ENCODE measurements at regions not wholly inside any gene's neighbourhood (a gene's known extent, or its start where the extent isn't known, plus 50 kb on each side); places are given as distances from the start of the nearest gene placed in this dataset.

DNA sequence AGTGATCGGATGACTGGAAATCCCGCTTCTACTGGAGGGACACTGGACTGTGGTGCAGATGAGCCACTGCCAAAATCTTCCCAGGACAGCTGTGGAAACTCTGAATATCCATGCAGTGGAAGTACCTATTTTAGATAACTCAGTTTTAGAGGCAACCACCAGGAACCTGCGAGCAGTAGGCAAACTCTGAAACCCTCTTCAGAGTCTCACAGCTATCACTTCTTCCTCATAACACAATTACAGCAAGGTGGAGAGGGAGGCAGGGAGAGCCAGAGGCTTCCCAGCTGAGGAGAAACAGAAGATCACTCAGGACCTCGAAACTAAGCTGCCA is 322.8 kb upstream of the NT5E start:
- TF ChIP-seq TEAD4 (CRISPR knock-in tag; IDR thresholded peaks at IDR 0.05) = no peak
- TF ChIP-seq IRF2 (CRISPR knock-in tag; IDR thresholded peaks at IDR 0.05; ENCODE audit: borderline replicate concordance, low read depth) = no peak
- TF ChIP-seq ZNF423 (CRISPR knock-in tag; IDR thresholded peaks at IDR 0.05) = no peak
- TF ChIP-seq, protein P1, sequence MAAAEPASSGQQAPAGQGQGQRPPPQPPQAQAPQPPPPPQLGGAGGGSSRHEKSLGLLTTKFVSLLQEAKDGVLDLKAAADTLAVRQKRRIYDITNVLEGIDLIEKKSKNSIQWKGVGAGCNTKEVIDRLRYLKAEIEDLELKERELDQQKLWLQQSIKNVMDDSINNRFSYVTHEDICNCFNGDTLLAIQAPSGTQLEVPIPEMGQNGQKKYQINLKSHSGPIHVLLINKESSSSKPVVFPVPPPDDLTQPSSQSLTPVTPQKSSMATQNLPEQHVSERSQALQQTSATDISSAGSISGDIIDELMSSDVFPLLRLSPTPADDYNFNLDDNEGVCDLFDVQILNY (CRISPR knock-in tag; IDR thresholded peaks at IDR 0.05) = no peak
- TF ChIP-seq, protein P2, sequence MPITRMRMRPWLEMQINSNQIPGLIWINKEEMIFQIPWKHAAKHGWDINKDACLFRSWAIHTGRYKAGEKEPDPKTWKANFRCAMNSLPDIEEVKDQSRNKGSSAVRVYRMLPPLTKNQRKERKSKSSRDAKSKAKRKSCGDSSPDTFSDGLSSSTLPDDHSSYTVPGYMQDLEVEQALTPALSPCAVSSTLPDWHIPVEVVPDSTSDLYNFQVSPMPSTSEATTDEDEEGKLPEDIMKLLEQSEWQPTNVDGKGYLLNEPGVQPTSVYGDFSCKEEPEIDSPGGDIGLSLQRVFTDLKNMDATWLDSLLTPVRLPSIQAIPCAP (CRISPR knock-in tag; IDR thresholded peaks at IDR 0.05) = no peak
- no peak for TF ChIP-seq GRHL2 (CRISPR knock-in tag; IDR thresholded peaks at IDR 0.05; ENCODE audit: insufficient replicate concordance, severe bottlenecking)
- TF ChIP-seq, protein P3, sequence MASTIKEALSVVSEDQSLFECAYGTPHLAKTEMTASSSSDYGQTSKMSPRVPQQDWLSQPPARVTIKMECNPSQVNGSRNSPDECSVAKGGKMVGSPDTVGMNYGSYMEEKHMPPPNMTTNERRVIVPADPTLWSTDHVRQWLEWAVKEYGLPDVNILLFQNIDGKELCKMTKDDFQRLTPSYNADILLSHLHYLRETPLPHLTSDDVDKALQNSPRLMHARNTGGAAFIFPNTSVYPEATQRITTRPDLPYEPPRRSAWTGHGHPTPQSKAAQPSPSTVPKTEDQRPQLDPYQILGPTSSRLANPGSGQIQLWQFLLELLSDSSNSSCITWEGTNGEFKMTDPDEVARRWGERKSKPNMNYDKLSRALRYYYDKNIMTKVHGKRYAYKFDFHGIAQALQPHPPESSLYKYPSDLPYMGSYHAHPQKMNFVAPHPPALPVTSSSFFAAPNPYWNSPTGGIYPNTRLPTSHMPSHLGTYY (CRISPR knock-in tag; IDR thresholded peaks at IDR 0.05) = no peak
- TF ChIP-seq TP53 (CRISPR knock-in tag; IDR thresholded peaks at IDR 0.05) = no peak
- TF ChIP-seq, protein P4, sequence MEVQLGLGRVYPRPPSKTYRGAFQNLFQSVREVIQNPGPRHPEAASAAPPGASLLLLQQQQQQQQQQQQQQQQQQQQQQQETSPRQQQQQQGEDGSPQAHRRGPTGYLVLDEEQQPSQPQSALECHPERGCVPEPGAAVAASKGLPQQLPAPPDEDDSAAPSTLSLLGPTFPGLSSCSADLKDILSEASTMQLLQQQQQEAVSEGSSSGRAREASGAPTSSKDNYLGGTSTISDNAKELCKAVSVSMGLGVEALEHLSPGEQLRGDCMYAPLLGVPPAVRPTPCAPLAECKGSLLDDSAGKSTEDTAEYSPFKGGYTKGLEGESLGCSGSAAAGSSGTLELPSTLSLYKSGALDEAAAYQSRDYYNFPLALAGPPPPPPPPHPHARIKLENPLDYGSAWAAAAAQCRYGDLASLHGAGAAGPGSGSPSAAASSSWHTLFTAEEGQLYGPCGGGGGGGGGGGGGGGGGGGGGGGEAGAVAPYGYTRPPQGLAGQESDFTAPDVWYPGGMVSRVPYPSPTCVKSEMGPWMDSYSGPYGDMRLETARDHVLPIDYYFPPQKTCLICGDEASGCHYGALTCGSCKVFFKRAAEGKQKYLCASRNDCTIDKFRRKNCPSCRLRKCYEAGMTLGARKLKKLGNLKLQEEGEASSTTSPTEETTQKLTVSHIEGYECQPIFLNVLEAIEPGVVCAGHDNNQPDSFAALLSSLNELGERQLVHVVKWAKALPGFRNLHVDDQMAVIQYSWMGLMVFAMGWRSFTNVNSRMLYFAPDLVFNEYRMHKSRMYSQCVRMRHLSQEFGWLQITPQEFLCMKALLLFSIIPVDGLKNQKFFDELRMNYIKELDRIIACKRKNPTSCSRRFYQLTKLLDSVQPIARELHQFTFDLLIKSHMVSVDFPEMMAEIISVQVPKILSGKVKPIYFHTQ (CRISPR knock-in tag; IDR thresholded peaks at IDR 0.05) = no peak
- Mint-ChIP-seq H3K4me3 (no peak overlapping the region), H3K27me3 (ENCODE audit: low read depth) (no peaks in the 10 kb centered on the region), H3K36me3 (no peaks in the 10 kb centered on the region), H3K9me3 (no peaks in the 10 kb centered on the region), H3K4me1 (peaks cover 15% of the 10 kb centered on the region), H3K27ac (no peak overlapping the region)
- no peak for DNase-seq (ENCODE audit: low spot score)
- CTCF ChIA-PET = interaction anchor here (1.0 to 2.0 kb wide), 3 partner anchors 199 to 361 kb away, joined by 3 to 6 read pairs (median 4); no protein-coding TSS in a partner anchor
- POLR2A ChIA-PET = no interaction called here
- no peak for ATAC-seq

DNA sequence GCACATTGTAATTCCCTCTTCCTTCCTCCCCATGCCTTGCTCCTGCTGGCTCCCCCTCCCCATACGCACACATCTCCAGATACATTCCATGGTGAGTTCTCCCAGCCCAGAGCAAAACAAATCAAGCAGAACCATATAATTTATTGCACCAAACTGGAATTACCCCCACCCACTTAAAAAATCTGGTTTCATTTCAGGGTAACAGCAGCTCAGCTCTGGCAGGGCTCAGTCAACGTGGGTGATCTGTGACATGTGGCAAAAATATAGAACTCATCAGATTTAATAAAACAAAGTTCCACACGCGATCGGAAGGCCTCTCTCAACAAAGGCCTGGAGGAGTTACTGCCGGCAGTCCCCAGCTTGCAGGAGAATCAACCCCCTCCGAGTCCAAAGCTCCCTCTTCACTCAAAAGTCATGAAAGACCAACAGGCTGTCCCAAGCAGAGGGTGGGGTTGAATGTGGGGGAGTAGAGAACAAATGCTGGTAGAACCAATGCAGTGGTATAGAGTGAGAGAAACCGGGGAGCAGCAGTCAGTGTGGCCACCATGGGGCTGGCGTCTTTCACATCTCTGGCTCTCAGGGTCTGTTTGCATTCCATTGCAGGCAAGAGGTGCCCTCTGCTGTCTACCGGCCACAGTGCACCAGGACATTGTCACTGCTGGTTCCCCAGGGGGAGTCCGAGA is 323.3 kb upstream of the NT5E start:
- Mint-ChIP-seq H3K27ac (no peak overlapping the region; the same call in 1 of the 2 replicates), H3K4me3 (peak overlapping the region; percentile 62), H3K36me3 (no peaks in the 10 kb centered on the region), H3K9me3 (no peaks in the 10 kb centered on the region), H3K4me1 (peaks cover 15% of the 10 kb centered on the region), H3K27me3 (ENCODE audit: low read depth) (no peaks in the 10 kb centered on the region)
- POLR2A ChIA-PET = no interaction called here
- peak; percentile 85 for DNase-seq (ENCODE audit: low spot score)
- TF ChIP-seq, protein P5, sequence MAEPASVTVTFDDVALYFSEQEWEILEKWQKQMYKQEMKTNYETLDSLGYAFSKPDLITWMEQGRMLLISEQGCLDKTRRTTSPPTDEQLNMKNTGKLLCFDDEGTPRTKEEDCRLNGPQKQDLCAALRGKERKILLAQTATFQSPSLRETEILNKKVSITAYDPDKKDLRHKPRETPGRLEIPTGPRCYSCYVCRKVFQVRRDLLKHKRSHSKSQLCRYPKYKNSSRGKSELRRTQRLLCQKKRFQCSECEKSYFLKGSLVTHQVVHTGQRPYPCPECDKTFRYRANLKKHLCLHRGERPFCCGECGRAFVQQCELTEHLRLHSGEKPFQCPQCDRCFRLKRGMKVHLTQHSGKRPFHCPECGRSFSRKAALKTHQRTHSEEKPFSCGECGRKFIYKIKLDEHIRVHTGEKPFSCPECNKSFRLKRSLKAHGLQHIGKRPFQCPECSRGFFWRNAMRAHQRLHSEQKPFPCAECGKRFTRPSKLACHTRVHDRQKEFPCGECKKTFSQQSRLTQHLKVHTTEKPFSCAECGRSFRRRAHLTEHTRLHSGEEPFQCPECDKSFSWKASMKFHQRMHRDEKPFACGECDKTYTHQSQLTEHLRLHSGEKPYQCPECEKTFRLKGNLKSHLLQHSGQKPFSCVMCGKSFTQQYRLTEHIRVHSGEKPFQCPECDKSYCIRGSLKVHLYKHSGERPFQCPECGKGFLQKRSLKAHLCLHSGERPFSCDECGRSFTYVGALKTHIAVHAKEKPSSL (CRISPR knock-in tag; conservative IDR thresholded peaks at IDR 0.05) = no peak
- TF ChIP-seq, protein P6, sequence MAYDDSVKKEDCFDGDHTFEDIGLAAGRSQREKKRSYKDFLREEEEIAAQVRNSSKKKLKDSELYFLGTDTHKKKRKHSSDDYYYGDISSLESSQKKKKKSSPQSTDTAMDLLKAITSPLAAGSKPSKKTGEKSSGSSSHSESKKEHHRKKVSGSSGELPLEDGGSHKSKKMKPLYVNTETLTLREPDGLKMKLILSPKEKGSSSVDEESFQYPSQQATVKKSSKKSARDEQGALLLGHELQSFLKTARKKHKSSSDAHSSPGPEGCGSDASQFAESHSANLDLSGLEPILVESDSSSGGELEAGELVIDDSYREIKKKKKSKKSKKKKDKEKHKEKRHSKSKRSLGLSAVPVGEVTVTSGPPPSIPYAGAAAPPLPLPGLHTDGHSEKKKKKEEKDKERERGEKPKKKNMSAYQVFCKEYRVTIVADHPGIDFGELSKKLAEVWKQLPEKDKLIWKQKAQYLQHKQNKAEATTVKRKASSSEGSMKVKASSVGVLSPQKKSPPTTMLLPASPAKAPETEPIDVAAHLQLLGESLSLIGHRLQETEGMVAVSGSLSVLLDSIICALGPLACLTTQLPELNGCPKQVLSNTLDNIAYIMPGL (CRISPR knock-in tag; IDR thresholded peaks at IDR 0.05) = 0 out of 2 replicates have a peak, but pooled peaks have one; percentile 34
- TF ChIP-seq GRHL2 (CRISPR knock-in tag; IDR thresholded peaks at IDR 0.05; ENCODE audit: insufficient replicate concordance, severe bottlenecking) (no peak), TEAD1 (CRISPR knock-in tag; IDR thresholded peaks at IDR 0.05) (peak; percentile 52; the same call in 1 of the 2 replicates), NFE2L1 (CRISPR knock-in tag; IDR thresholded peaks at IDR 0.05) (no peak), GABPB1 (CRISPR knock-in tag; IDR thresholded peaks at IDR 0.05) (no peak)
- TF ChIP-seq, protein P7, sequence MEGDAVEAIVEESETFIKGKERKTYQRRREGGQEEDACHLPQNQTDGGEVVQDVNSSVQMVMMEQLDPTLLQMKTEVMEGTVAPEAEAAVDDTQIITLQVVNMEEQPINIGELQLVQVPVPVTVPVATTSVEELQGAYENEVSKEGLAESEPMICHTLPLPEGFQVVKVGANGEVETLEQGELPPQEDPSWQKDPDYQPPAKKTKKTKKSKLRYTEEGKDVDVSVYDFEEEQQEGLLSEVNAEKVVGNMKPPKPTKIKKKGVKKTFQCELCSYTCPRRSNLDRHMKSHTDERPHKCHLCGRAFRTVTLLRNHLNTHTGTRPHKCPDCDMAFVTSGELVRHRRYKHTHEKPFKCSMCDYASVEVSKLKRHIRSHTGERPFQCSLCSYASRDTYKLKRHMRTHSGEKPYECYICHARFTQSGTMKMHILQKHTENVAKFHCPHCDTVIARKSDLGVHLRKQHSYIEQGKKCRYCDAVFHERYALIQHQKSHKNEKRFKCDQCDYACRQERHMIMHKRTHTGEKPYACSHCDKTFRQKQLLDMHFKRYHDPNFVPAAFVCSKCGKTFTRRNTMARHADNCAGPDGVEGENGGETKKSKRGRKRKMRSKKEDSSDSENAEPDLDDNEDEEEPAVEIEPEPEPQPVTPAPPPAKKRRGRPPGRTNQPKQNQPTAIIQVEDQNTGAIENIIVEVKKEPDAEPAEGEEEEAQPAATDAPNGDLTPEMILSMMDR (IDR thresholded peaks at IDR 0.05) = peak; percentile 51; the same call in 1 of the 2 replicates
- CTCF ChIA-PET = interaction anchor here (0.6 to 2.0 kb wide), 4 partner anchors 199 to 705 kb away, joined by 3 to 6 read pairs (median 4); no protein-coding TSS in a partner anchor
- ATAC-seq = peak; percentile 99

Measured in WTC11 (cell line).